H9 (cell line): ENCODE measurements at regions not wholly inside any gene's neighbourhood (a gene's known extent, or its start where the extent isn't known, plus 50 kb on each side); places are given as distances from the start of the nearest gene placed in this dataset.

Experiments used
- DNase-seq: peaks from one replicate; pipeline ENCODE4 v3.0.0-alpha.2; 2017
- H2AFZ ChIP-seq: one replicate; pipeline ENCODE4 v1.6.1; 2013; ENCODE audit warnings: mild to moderate bottlenecking, low read length, control low read depth, moderate library complexity
- H2AK5ac ChIP-seq: 2 replicates; pipeline ENCODE4 v1.6.1; 2013; ENCODE audit warnings: low read length, control low read depth, mixed read lengths; ENCODE audit not compliant: insufficient read length
- H2BK120ac ChIP-seq: one replicate; pipeline ENCODE4 v1.6.1; 2013; ENCODE audit warnings: low read depth, mild to moderate bottlenecking, low read length, control low read depth, inconsistent platforms; ENCODE audit not compliant: poor library complexity, severe bottlenecking
- H2BK12ac ChIP-seq: 2 replicates; pipeline ENCODE4 v1.6.1; 2013; ENCODE audit warnings: low read length, control low read depth, mixed read lengths, low read depth; ENCODE audit not compliant: insufficient read length
- H2BK15ac ChIP-seq: 2 replicates; pipeline ENCODE4 v1.6.1; 2013; ENCODE audit warnings: low read depth, low read length, control low read depth
- H2BK20ac ChIP-seq: one replicate; pipeline ENCODE4 v1.6.1; 2013; ENCODE audit warnings: low read depth, mild to moderate bottlenecking, low read length, control low read depth, inconsistent platforms; ENCODE audit not compliant: poor library complexity, severe bottlenecking
- H2BK5ac ChIP-seq: 2 replicates; pipeline ENCODE4 v1.6.1; 2013; ENCODE audit warnings: low read length, control low read depth, mixed read lengths; ENCODE audit not compliant: insufficient read length
- H3K14ac ChIP-seq: 2 replicates; pipeline ENCODE4 v1.6.1; 2013; ENCODE audit warnings: low read length, control low read depth; ENCODE audit not compliant: insufficient read depth
- H3K18ac ChIP-seq: 2 replicates; pipeline ENCODE4 v1.6.1; 2013; ENCODE audit warnings: low read depth, mild to moderate bottlenecking, mixed read lengths, low read length, control low read depth; ENCODE audit not compliant: insufficient read length
- H3K23ac ChIP-seq: 2 replicates; pipeline ENCODE4 v1.6.1; 2013; ENCODE audit warnings: low read length, control low read depth, mixed read lengths, low read depth; ENCODE audit not compliant: insufficient read length
- H3K23me2 ChIP-seq: 2 replicates; pipeline ENCODE4 v1.6.1; 2013; ENCODE audit warnings: low read depth, mild to moderate bottlenecking, mixed read lengths, low read length, control low read depth; ENCODE audit not compliant: insufficient read length, poor library complexity, severe bottlenecking
- H3K27ac ChIP-seq: 2 replicates; pipeline ENCODE4 v1.5.1; 2013; ENCODE audit warnings: low read length, control low read depth, mixed read lengths, low read depth; ENCODE audit not compliant: insufficient read length
- H3K27me3 ChIP-seq: 2 replicates; pipeline ENCODE4 v1.6.1; 2013; ENCODE audit warnings: low read length, control low read depth, inconsistent platforms; ENCODE audit not compliant: insufficient read depth
- H3K4ac ChIP-seq: 2 replicates; pipeline ENCODE4 v1.6.1; 2013; ENCODE audit warnings: low read depth, mild to moderate bottlenecking, control low read depth, inconsistent platforms, low read length, moderate library complexity
- H3K4me1 ChIP-seq: 2 replicates; pipeline ENCODE4 v1.6.1; 2013; ENCODE audit warnings: low read length, control low read depth, inconsistent platforms; ENCODE audit not compliant: insufficient read depth
- H3K4me2 ChIP-seq: 2 replicates; pipeline ENCODE4 v1.6.1; 2013; ENCODE audit warnings: low read length, control low read depth, mixed read lengths; ENCODE audit not compliant: insufficient read length, insufficient read depth
- H3K56ac ChIP-seq: 2 replicates; pipeline ENCODE4 v1.6.1; 2013; ENCODE audit warnings: low read depth, mild to moderate bottlenecking, mixed read lengths, low read length, control low read depth; ENCODE audit not compliant: insufficient read length
- H3K79me1 ChIP-seq: 2 replicates; pipeline ENCODE4 v1.6.1; 2013; ENCODE audit warnings: low read depth, mild to moderate bottlenecking, moderate library complexity, low read length, control low read depth, inconsistent platforms; ENCODE audit not compliant: insufficient read depth, poor library complexity, severe bottlenecking
- H3K79me2 ChIP-seq: 2 replicates; pipeline ENCODE4 v1.6.1; 2013; ENCODE audit warnings: low read length, control low read depth, inconsistent platforms; ENCODE audit not compliant: insufficient read depth
- H3K9ac ChIP-seq: 2 replicates; pipeline ENCODE4 v1.6.1; 2013; ENCODE audit warnings: low read length, control low read depth, mixed read lengths; ENCODE audit not compliant: insufficient read length; ENCODE audit errors: extremely low read depth
- H3K9me3 ChIP-seq: one replicate; pipeline ENCODE4 v1.6.1; 2013; ENCODE audit warnings: low read depth, low read length, inconsistent platforms; ENCODE audit not compliant: control insufficient read depth
- H3T11ph ChIP-seq: one replicate; pipeline ENCODE4 v1.6.1; 2013; ENCODE audit warnings: mild to moderate bottlenecking, low read length, control low read depth, inconsistent platforms
- H4K20me1 ChIP-seq: one replicate; pipeline ENCODE4 v1.6.1; 2013; ENCODE audit not compliant: control insufficient read depth, insufficient read length, insufficient read depth
- H4K5ac ChIP-seq: 2 replicates; pipeline ENCODE4 v1.6.1; 2013; ENCODE audit warnings: low read depth, mild to moderate bottlenecking, mixed read lengths, low read length, control low read depth; ENCODE audit not compliant: insufficient read length
- H4K8ac ChIP-seq: replicated peaks from 2 replicates; pipeline ENCODE4 v1.6.1; 2013; ENCODE audit warnings: low read length, control low read depth, mixed read lengths, low read depth; ENCODE audit not compliant: insufficient read length
- H4K91ac ChIP-seq: 2 replicates; pipeline ENCODE4 v1.6.1; 2013; ENCODE audit warnings: low read depth, mild to moderate bottlenecking, moderate library complexity, mixed read lengths, low read length, control low read depth; ENCODE audit not compliant: insufficient read length
- H3K27ac Mint-ChIP-seq, 3 experiments: 2 replicates in 2 of 3; 3 replicates in 1 of 3; pipeline ENCODE4 v1.8.0; 2020 to 2021; ENCODE audit warnings: mixed read lengths in 3 of 3, mild to moderate bottlenecking in 1 of 3, moderate library complexity in 1 of 3
- H3K27me3 Mint-ChIP-seq: 2 replicates; pipeline ENCODE4 v1.8.0; 2021; ENCODE audit warnings: low read depth, mild to moderate bottlenecking, moderate library complexity, mixed read lengths
- H3K36me3 Mint-ChIP-seq, 3 experiments: 2 replicates in 2 of 3; 3 replicates in 1 of 3; pipeline ENCODE4 v1.8.0; 2020 to 2021; ENCODE audit warnings: low read depth in 3 of 3, mixed read lengths in 3 of 3; ENCODE audit not compliant: insufficient read depth in 1 of 3
- H3K4me1 Mint-ChIP-seq, 2 experiments: 2 replicates each; pipeline ENCODE4 v1.8.0; 2020; ENCODE audit warnings: mixed read lengths in 2 of 2
- H3K4me3 Mint-ChIP-seq, 2 experiments: 2 replicates in 1 of 2; 3 replicates in 1 of 2; pipeline ENCODE4 v1.8.0; 2020 to 2021; ENCODE audit warnings: mild to moderate bottlenecking in 2 of 2, mixed read lengths in 2 of 2, moderate library complexity in 1 of 2
- H3K9me3 Mint-ChIP-seq, 2 experiments: 2 replicates in 1 of 2; 3 replicates in 1 of 2; pipeline ENCODE4 v1.8.0; 2020; ENCODE audit warnings: mild to moderate bottlenecking in 2 of 2, mixed read lengths in 2 of 2, moderate library complexity in 1 of 2
- CTCF ChIP-seq: fragments of 200-600 bp; sonication (generic); conservative IDR thresholded peaks from 3 replicates; pipeline ENCODE4 v1.8.0; 2021; ENCODE audit warnings: antibody characterized with exemption, mild to moderate bottlenecking
- WGBS: extraction: QIAGEN DNeasy Blood & Tissue Kit; methylation state at CpG from one replicate; pipeline ENCODE4 v1.1.7; 2013; ENCODE audit warnings: missing lambda C conversion rate, low lambda C conversion rate, mixed read lengths; ENCODE audit not compliant: insufficient read length; ENCODE audit errors: extremely low coverage; 5-methylcytosine and 5-hydroxymethylcytosine counted together

GRCh38 chr4:1536579-1537409, 130.6 kb upstream of the NKX1-1 start:
- Histone ChIP-seq H3K9ac (no peak overlapping the region), H3K27ac (no peak overlapping the region), H3T11ph (no peak overlapping the region), H3K14ac (peak overlapping the region; percentile 12; the same call in 1 of the 2 replicates), H3K4me1 (no peaks in the 10 kb centered on the region), H3K27me3 (no peaks in the 10 kb centered on the region), H2BK12ac (no peak overlapping the region), H2BK120ac (no peak overlapping the region), H3K23me2 (no peaks in the 10 kb centered on the region), H4K8ac (peak overlapping the region; percentile 2), H4K91ac (no peak overlapping the region), H3K79me1 (no peaks in the 10 kb centered on the region), H3K79me2 (no peaks in the 10 kb centered on the region), H2BK15ac (no peak overlapping the region), H4K20me1 (no peaks in the 10 kb centered on the region), H3K18ac (no peak overlapping the region), H4K5ac (no peak overlapping the region), H3K9me3 (no peaks in the 10 kb centered on the region), H3K23ac (no peak overlapping the region), H3K4ac (no peak overlapping the region), H2BK5ac (no peak overlapping the region), H2BK20ac (no peak overlapping the region), H3K56ac (no peak overlapping the region), H2AFZ (no peak overlapping the region), H2AK5ac (no peak overlapping the region), H3K4me2 (no peak overlapping the region)
- TF ChIP-seq CTCF = no peak
- peaks cover 0 to 2% of the 10 kb centered on the region in 2 experiments; a peak in 1 of 4 replicates for H3K4me1 Mint-ChIP-seq
- no peaks in the 10 kb centered on the region; a peak in 1 of 5 replicates for H3K9me3 Mint-ChIP-seq
- H3K27me3 Mint-ChIP-seq = peaks cover 2% of the 10 kb centered on the region
- peak overlapping the region in 1 of 3 experiments; percentile 72; a peak in 1 of 7 replicates for H3K27ac Mint-ChIP-seq
- DNase-seq = no peak
- WGBS = no CpG with 5 or more reads among the region's 42 CpGs
- H3K4me3 Mint-ChIP-seq = no peak overlapping the region
- H3K36me3 Mint-ChIP-seq = no peaks in the 10 kb centered on the region; a peak in 1 of 7 replicates
